HEK293 (cell line): ENCODE measurements at regions not wholly inside any gene's neighbourhood (a gene's known extent, or its start where the extent isn't known, plus 50 kb on each side); places are given as distances from the start of the nearest gene placed in this dataset.

Source experiments
- CTCF ChIA-PET: fragments of 350-600 bp; formaldehyde crosslinking; extraction: SDS; loops from one replicate; lab custom pipeline; 2021; ENCODE audit warnings: antibody characterized with exemption; lab: Yijun Ruan, JAX
- POLR2A ChIA-PET: fragments of 300-600 bp; formaldehyde crosslinking; extraction: SDS; loops from one replicate; lab custom pipeline; 2020; ENCODE audit warnings: antibody characterized with exemption, inconsistent platforms; lab: Yijun Ruan, JAX
- H3K27ac ChIP-seq: fragments of 200-500 bp; sonication (Bioruptor generic); 2 replicates; pipeline ENCODE4 v1.5.1; 2014; ENCODE audit warnings: low read depth, low read length, control low read depth, inconsistent platforms; ENCODE audit errors: extremely low read depth
- H3K36me3 ChIP-seq, 2 experiments: fragments of 200-500 bp in 1 of 2; sonication (Bioruptor generic) in 1 of 2; 1 replicate in 1 of 2; 2 replicates in 1 of 2; pipeline ENCODE4 v1.5.1; 2014 to 2017; ENCODE audit warnings: inconsistent platforms in 2 of 2, low read length in 2 of 2; ENCODE audit not compliant: control insufficient read depth in 2 of 2, insufficient read depth in 1 of 2
- H3K4me1 ChIP-seq: fragments of 200-500 bp; sonication (Bioruptor generic); 2 replicates; pipeline ENCODE4 v1.5.1; 2014; ENCODE audit warnings: mild to moderate bottlenecking, low read length, inconsistent platforms; ENCODE audit not compliant: control insufficient read depth, insufficient read depth
- H3K4me3 ChIP-seq: 2 replicates; pipeline ENCODE4 v1.5.1; 2011; ENCODE audit warnings: low read depth, mild to moderate bottlenecking, control low read depth, low read length, moderate library complexity
- H3K9me3 ChIP-seq: fragments of 200-500 bp; sonication (Bioruptor generic); 2 replicates; pipeline ENCODE4 v1.5.1; 2014; ENCODE audit warnings: low read depth, low read length, inconsistent platforms; ENCODE audit not compliant: control insufficient read depth, insufficient read depth
- ATF2 ChIP-seq: fragments of 450-650 bp; formaldehyde crosslinking; IDR thresholded peaks from 2 replicates; pipeline ENCODE4 v1.5.1; 2016; ENCODE audit warnings: missing biosample characterization, missing genetic modification characterization, low read depth
- BCL11A ChIP-seq: fragments of 450-650 bp; formaldehyde crosslinking; IDR thresholded peaks from 2 replicates; pipeline ENCODE4 v1.5.1; 2016; ENCODE audit warnings: low read depth, missing biosample characterization, missing genetic modification characterization
- GLIS1 ChIP-seq: fragments of 450-650 bp; formaldehyde crosslinking; IDR thresholded peaks from 2 replicates; pipeline ENCODE4 v1.5.1; 2016; ENCODE audit warnings: missing biosample characterization, missing genetic modification characterization
- KLF10 ChIP-seq: fragments of 450-650 bp; IDR thresholded peaks from 2 replicates; pipeline ENCODE4 v1.5.1; 2018; ENCODE audit warnings: missing biosample characterization, mild to moderate bottlenecking, missing genetic modification characterization
- KLF16 ChIP-seq: fragments of 450-650 bp; formaldehyde crosslinking; IDR thresholded peaks from 2 replicates; pipeline ENCODE4 v1.5.1; 2017; ENCODE audit warnings: missing biosample characterization, missing genetic modification characterization
- SETDB1 ChIP-seq: IDR thresholded peaks from one replicate; pipeline ENCODE4 v1.6.1; 2017; ENCODE audit warnings: mild to moderate bottlenecking, low read length, moderate library complexity, mixed read lengths; ENCODE audit not compliant: insufficient read length
- SP3 ChIP-seq: fragments of 450-650 bp; formaldehyde crosslinking; IDR thresholded peaks from 2 replicates; pipeline ENCODE4 v1.5.1; 2016; ENCODE audit warnings: missing biosample characterization, missing genetic modification characterization
- YY1 ChIP-seq: fragments of 450-650 bp; formaldehyde crosslinking; IDR thresholded peaks from 2 replicates; pipeline ENCODE4 v1.5.1; 2018; ENCODE audit warnings: missing biosample characterization, missing genetic modification characterization
- ZBTB1 ChIP-seq: fragments of 450-650 bp; formaldehyde crosslinking; IDR thresholded peaks from 2 replicates; pipeline ENCODE4 v1.5.1; 2016; ENCODE audit warnings: missing biosample characterization, missing genetic modification characterization
- ZBTB48 ChIP-seq: fragments of 450-650 bp; formaldehyde crosslinking; IDR thresholded peaks from 2 replicates; pipeline ENCODE4 v1.5.1; 2016; ENCODE audit warnings: missing biosample characterization, missing genetic modification characterization
- ZBTB49 ChIP-seq: fragments of 450-650 bp; formaldehyde crosslinking; IDR thresholded peaks from 2 replicates; pipeline ENCODE4 v1.5.1; 2016; ENCODE audit warnings: missing biosample characterization, missing genetic modification characterization, low read depth
- ZNF10 ChIP-seq: fragments of 450-650 bp; formaldehyde crosslinking; IDR thresholded peaks from 2 replicates; pipeline ENCODE4 v1.5.1; 2017; ENCODE audit warnings: missing biosample characterization, missing genetic modification characterization
- ZNF140 ChIP-seq: fragments of 450-650 bp; formaldehyde crosslinking; IDR thresholded peaks from 2 replicates; pipeline ENCODE4 v1.5.1; 2016; ENCODE audit warnings: missing biosample characterization, missing genetic modification characterization
- ZNF146 ChIP-seq: fragments of 450-650 bp; formaldehyde crosslinking; IDR thresholded peaks from 2 replicates; pipeline ENCODE4 v1.5.1; 2016; ENCODE audit warnings: missing biosample characterization, missing genetic modification characterization
- ZNF202 ChIP-seq: fragments of 450-650 bp; formaldehyde crosslinking; IDR thresholded peaks from 2 replicates; pipeline ENCODE4 v1.5.1; 2016; ENCODE audit warnings: missing biosample characterization, missing genetic modification characterization, borderline replicate concordance
- ZNF404 ChIP-seq: fragments of 450-650 bp; formaldehyde crosslinking; IDR thresholded peaks from 2 replicates; pipeline ENCODE4 v1.5.1; 2017; ENCODE audit warnings: missing biosample characterization, missing genetic modification characterization
- ZNF501 ChIP-seq: fragments of 450-650 bp; formaldehyde crosslinking; IDR thresholded peaks from 2 replicates; pipeline ENCODE4 v1.5.1; 2016; ENCODE audit warnings: missing biosample characterization, missing genetic modification characterization
- ZNF510 ChIP-seq: fragments of 450-650 bp; formaldehyde crosslinking; IDR thresholded peaks from 2 replicates; pipeline ENCODE4 v1.5.1; 2018; ENCODE audit warnings: mild to moderate bottlenecking, missing genetic modification characterization, missing biosample characterization; ENCODE audit not compliant: insufficient replicate concordance
- ZNF701 ChIP-seq: fragments of 450-650 bp; formaldehyde crosslinking; IDR thresholded peaks from 2 replicates; pipeline ENCODE4 v1.5.1; 2016; ENCODE audit warnings: missing biosample characterization, missing genetic modification characterization
- ZNF785 ChIP-seq: fragments of 450-650 bp; formaldehyde crosslinking; IDR thresholded peaks from 2 replicates; pipeline ENCODE4 v1.5.1; 2016; ENCODE audit warnings: missing biosample characterization, missing genetic modification characterization
- ZNF837 ChIP-seq: fragments of 450-650 bp; formaldehyde crosslinking; IDR thresholded peaks from 2 replicates; pipeline ENCODE4 v1.5.1; 2016; ENCODE audit warnings: missing biosample characterization, missing genetic modification characterization
- ZSCAN16 ChIP-seq: fragments of 450-650 bp; formaldehyde crosslinking; IDR thresholded peaks from 2 replicates; pipeline ENCODE4 v1.5.1; 2016; ENCODE audit warnings: missing biosample characterization, missing genetic modification characterization
- ZSCAN30 ChIP-seq: fragments of 450-650 bp; IDR thresholded peaks from 2 replicates; pipeline ENCODE4 v1.5.1; 2018; ENCODE audit warnings: missing biosample characterization, mild to moderate bottlenecking, missing genetic modification characterization, moderate library complexity
- TF ChIP-seq, protein P1 (sequence below): sonication (generic); formaldehyde crosslinking; IDR thresholded peaks from 2 replicates; pipeline ENCODE4 v1.8.1; 2022; ENCODE audit warnings: mild to moderate bottlenecking, moderate library complexity, missing genetic modification reagents
- TF ChIP-seq, protein P2 (sequence below): fragments of 450-650 bp; formaldehyde crosslinking; IDR thresholded peaks from 2 replicates; pipeline ENCODE4; 2016; ENCODE audit warnings: missing biosample characterization, missing genetic modification characterization
- TF ChIP-seq, protein P3 (sequence below): fragments of 450-650 bp; formaldehyde crosslinking; IDR thresholded peaks from 2 replicates; pipeline ENCODE4 v1.5.1; 2017; ENCODE audit warnings: missing biosample characterization, missing genetic modification characterization

DNA sequence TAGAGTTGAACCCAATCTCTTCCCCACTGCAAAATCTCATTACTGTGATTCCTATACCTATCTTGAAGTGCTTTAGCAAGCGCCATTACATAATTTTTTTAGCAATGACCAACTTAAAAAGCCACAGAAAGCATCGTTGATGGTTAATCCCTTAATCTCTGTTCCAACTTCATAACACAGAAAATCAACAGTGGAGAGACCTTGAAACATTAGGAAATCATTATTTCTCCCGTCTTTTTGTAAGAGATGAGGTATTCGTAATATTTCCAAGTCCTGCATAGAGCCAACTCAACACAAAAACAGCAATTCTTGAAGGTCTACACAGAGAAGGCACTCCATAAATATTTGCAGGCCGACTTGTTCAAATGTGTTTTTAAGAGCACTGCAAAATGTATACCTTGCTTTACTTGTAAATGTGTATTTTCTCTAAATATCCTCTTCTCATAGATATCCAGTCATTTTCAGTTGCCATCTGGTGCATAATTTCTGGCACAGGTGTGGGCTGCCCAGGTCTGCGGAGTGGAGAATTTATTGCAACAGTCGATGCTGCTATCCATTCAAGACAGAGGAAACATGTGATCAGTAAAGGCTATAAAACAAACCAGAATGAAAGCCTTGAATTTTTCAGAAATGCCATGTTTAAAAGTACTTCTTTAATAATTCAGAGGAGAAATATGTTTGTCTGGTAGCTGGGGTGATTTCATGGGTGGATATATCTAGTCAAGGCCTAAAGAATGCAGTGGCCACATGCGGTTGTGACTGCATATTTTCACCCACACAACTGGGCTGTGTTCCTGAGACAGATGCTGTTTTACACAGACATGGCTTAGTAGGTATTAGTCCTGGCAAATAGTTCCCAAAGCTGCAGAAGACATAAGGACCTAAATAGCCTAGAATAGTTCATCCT lies 234.3 kb upstream of the STARD13 start:
- CTCF ChIA-PET = interaction anchor here (0.6 kb wide), 1 partner anchor 159 kb away, joined by 6 read pairs; no protein-coding TSS in a partner anchor
- POLR2A ChIA-PET = no interaction called here
- Histone ChIP-seq H3K36me3 (no peaks in the 10 kb centered on the region), H3K4me1 (no peaks in the 10 kb centered on the region), H3K4me3 (no peak overlapping the region), H3K27ac (no peak overlapping the region), H3K9me3 (no peaks in the 10 kb centered on the region)
- TF ChIP-seq ATF2 = no peak
- no peak for TF ChIP-seq ZNF10
- TF ChIP-seq ZNF785 = no peak
- TF ChIP-seq, protein P1, sequence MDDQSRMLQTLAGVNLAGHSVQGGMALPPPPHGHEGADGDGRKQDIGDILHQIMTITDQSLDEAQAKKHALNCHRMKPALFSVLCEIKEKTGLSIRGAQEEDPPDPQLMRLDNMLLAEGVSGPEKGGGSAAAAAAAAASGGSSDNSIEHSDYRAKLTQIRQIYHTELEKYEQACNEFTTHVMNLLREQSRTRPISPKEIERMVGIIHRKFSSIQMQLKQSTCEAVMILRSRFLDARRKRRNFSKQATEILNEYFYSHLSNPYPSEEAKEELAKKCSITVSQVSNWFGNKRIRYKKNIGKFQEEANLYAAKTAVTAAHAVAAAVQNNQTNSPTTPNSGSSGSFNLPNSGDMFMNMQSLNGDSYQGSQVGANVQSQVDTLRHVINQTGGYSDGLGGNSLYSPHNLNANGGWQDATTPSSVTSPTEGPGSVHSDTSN (CRISPR knock-in tag) = no peak
- no peak for TF ChIP-seq GLIS1 (tag by site-specific recombination)
- no peak for TF ChIP-seq ZBTB49 (tag by site-specific recombination)
- no peak for TF ChIP-seq ZBTB1
- no peak for TF ChIP-seq ZNF501 (tag by site-specific recombination)
- TF ChIP-seq YY1 (tag by site-specific recombination) = no peak

DNA sequence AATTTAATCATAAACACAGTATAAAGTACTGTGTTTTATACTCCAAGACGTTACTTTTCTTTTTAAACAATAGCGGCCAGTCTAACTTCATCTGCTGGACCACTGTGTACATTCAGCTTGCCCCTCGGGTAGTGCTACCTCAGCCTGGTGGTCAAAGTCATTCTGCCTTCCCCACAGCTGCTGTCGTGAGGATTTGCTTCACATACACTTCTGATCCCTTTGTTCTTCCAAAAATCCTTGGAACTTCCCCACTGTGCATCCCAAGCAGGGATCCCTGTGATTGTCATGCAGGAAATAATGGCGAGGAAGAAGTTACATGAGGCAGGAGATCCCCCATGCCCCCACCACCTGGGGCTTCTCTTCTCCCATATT lies 234.9 kb upstream of the STARD13 start:
- H3K9me3 ChIP-seq = no peaks in the 10 kb centered on the region
- TF ChIP-seq KLF16 (no peak), YY1 (tag by site-specific recombination) (no peak), ZSCAN30 (no peak), ZNF701 (tag by site-specific recombination) (no peak), ZNF510 (no peak), ZBTB48 (tag by site-specific recombination) (no peak), ZNF146 (no peak), BCL11A (tag by site-specific recombination) (no peak), SP3 (tag by site-specific recombination) (no peak)
- TF ChIP-seq, all 188 proteins: peak for 0
- ChIA-PET CTCF (interaction anchor here (0.6 kb wide), 2 partner anchors 160 to 292 kb away, joined by 3 to 6 read pairs; no protein-coding TSS in a partner anchor), POLR2A (no interaction called here)
- no peak overlapping the region for H3K4me3 ChIP-seq
- H3K36me3 ChIP-seq = no peaks in the 10 kb centered on the region
- H3K4me1 ChIP-seq = no peaks in the 10 kb centered on the region
- no peak overlapping the region for H3K27ac ChIP-seq

DNA sequence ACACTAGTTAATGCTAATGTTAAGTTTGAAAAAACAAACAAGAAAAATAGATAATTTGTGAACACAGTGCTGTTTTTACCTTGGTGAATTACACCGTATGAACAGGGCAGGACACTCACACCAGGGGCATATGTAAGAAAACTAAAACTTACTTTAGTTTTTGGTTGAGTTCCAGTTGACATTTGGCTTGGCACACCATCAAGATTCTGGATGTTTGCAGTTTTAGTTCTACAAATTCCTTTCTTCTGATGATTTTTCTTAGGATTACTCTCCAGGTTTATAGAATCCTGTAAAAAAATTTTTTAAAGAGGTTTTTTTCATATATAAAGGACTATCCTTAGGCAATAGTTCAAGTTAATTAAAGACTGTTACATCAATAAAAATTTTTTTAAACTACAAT lies 238.5 kb upstream of the STARD13 start:
- CTCF ChIA-PET = no interaction called here
- no peak for TF ChIP-seq ZNF140
- no peak for TF ChIP-seq ZNF10
- no peak for TF ChIP-seq KLF10 (tag by site-specific recombination)
- TF ChIP-seq, protein P2, sequence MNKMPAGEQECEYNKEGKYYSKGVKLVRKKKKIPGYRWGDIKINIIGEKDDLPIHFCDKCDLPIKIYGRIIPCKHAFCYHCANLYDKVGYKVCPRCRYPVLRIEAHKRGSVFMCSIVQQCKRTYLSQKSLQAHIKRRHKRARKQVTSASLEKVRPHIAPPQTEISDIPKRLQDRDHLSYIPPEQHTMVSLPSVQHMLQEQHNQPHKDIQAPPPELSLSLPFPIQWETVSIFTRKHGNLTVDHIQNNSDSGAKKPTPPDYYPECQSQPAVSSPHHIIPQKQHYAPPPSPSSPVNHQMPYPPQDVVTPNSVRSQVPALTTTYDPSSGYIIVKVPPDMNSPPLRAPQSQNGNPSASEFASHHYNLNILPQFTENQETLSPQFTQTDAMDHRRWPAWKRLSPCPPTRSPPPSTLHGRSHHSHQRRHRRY (tag by site-specific recombination) = no peak
- TF ChIP-seq ZNF837 (tag by site-specific recombination) = no peak
- TF ChIP-seq, protein P3, sequence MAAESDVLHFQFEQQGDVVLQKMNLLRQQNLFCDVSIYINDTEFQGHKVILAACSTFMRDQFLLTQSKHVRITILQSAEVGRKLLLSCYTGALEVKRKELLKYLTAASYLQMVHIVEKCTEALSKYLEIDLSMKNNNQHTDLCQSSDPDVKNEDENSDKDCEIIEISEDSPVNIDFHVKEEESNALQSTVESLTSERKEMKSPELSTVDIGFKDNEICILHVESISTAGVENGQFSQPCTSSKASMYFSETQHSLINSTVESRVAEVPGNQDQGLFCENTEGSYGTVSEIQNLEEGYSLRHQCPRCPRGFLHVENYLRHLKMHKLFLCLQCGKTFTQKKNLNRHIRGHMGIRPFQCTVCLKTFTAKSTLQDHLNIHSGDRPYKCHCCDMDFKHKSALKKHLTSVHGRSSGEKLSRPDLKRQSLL (tag by site-specific recombination) = no peak
- no peak for TF ChIP-seq SETDB1
- TF ChIP-seq ZSCAN16 (tag by site-specific recombination) = no peak
- TF ChIP-seq ZNF202 (tag by site-specific recombination) = no peak
- no peak for TF ChIP-seq ZNF404 (tag by site-specific recombination)

More for the DNA sequence above, 238.5 kb upstream of the STARD13 start:
- H3K4me3 ChIP-seq = no peak overlapping the region
- no peaks in the 10 kb centered on the region for H3K4me1 ChIP-seq
- POLR2A ChIA-PET = no interaction called here
- H3K36me3 ChIP-seq = no peaks in the 10 kb centered on the region
- H3K9me3 ChIP-seq = no peaks in the 10 kb centered on the region
- H3K27ac ChIP-seq = no peak overlapping the region
